HepG2 (cell line): ENCODE measurements at regions not wholly inside any gene's neighbourhood (a gene's known extent, or its start where the extent isn't known, plus 50 kb on each side); places are given as distances from the start of the nearest gene placed in this dataset.

Experiments used
- ARHGAP35 ChIP-seq: sonication (generic); formaldehyde crosslinking; IDR thresholded peaks from 2 replicates; pipeline ENCODE4 v1.9.0; 2022; ENCODE audit warnings: mild to moderate bottlenecking, inconsistent platforms, moderate library complexity, missing genetic modification reagents, borderline replicate concordance
- CEBPG ChIP-seq: IDR thresholded peaks from 2 replicates; pipeline ENCODE4 v1.6.1; 2016
- FOXO1 ChIP-seq: sonication (generic); formaldehyde crosslinking; IDR thresholded peaks from 2 replicates; pipeline ENCODE4 v1.4.0; 2020; ENCODE audit warnings: missing genetic modification reagents
- GATA4 ChIP-seq: sonication (generic); IDR thresholded peaks from 2 replicates; pipeline ENCODE4 v1.6.1; 2016; ENCODE audit warnings: antibody characterized with exemption, low read depth, borderline replicate concordance
- HNF1A ChIP-seq, 2 experiments: sonication (generic) in 1 of 2; formaldehyde crosslinking in 1 of 2; IDR thresholded peaks; 2 replicates each; pipeline versions ENCODE4 v1.4.0 to v1.6.1; 2016 to 2020; ENCODE audit warnings: borderline replicate concordance in 1 of 2, low read depth in 1 of 2, mild to moderate bottlenecking in 1 of 2, missing genetic modification reagents in 1 of 2
- NCOA1 ChIP-seq: sonication (generic); formaldehyde crosslinking; IDR thresholded peaks from 2 replicates; pipeline ENCODE4 v1.9.0; 2021; ENCODE audit warnings: missing genetic modification reagents
- NCOR1 ChIP-seq: fragments of 200-600 bp; sonication (generic); IDR thresholded peaks from 2 replicates; pipeline ENCODE4 v1.7.0; 2017; ENCODE audit warnings: antibody characterized with exemption, low read length, borderline replicate concordance
- NR2F6 ChIP-seq, 2 experiments: IDR thresholded peaks; 2 replicates each; pipeline ENCODE4 v1.6.1; 2016; ENCODE audit warnings: antibody characterized with exemption in 1 of 2, mild to moderate bottlenecking in 1 of 2
- YEATS2 ChIP-seq: sonication (generic); formaldehyde crosslinking; IDR thresholded peaks from 2 replicates; pipeline ENCODE4 v1.4.0; 2020; ENCODE audit warnings: missing genetic modification reagents, borderline replicate concordance
- ZEB1 ChIP-seq: IDR thresholded peaks from 2 replicates; pipeline ENCODE4 v1.6.1; 2012; ENCODE audit warnings: mild to moderate bottlenecking, low read depth, inconsistent platforms; ENCODE audit not compliant: insufficient replicate concordance
- ZFP90 ChIP-seq: sonication (generic); formaldehyde crosslinking; IDR thresholded peaks from 2 replicates; pipeline ENCODE4 v1.8.0; 2022; ENCODE audit warnings: missing genetic modification reagents, mild to moderate bottlenecking, inconsistent platforms, borderline replicate concordance
- ZNF138 ChIP-seq: sonication (generic); formaldehyde crosslinking; IDR thresholded peaks from 2 replicates; pipeline ENCODE4 v1.5.0; 2020; ENCODE audit warnings: mild to moderate bottlenecking, low read depth, missing genetic modification reagents
- ZNF629 ChIP-seq: sonication (generic); formaldehyde crosslinking; conservative IDR thresholded peaks from 2 replicates; pipeline ENCODE4 v1.5.0; 2020; ENCODE audit warnings: missing genetic modification reagents
- ZNF816 ChIP-seq: sonication (generic); formaldehyde crosslinking; IDR thresholded peaks from 2 replicates; pipeline ENCODE4 v1.8.0; 2022; ENCODE audit warnings: missing genetic modification reagents, mild to moderate bottlenecking, borderline replicate concordance
- ZSCAN21 ChIP-seq: sonication (generic); formaldehyde crosslinking; IDR thresholded peaks from 2 replicates; pipeline ENCODE4 v1.8.0; 2022; ENCODE audit warnings: mild to moderate bottlenecking, missing genetic modification reagents, moderate library complexity, borderline replicate concordance
- ZSCAN25 ChIP-seq: sonication (generic); formaldehyde crosslinking; IDR thresholded peaks from 2 replicates; pipeline ENCODE4 v1.8.0; 2022; ENCODE audit warnings: mild to moderate bottlenecking, missing genetic modification reagents
- TF ChIP-seq, protein P1 (sequence below): sonication (generic); formaldehyde crosslinking; IDR thresholded peaks from 2 replicates; pipeline ENCODE4 v1.4.0; 2020; ENCODE audit warnings: missing genetic modification reagents
- TF ChIP-seq, protein P2 (sequence below): sonication (generic); formaldehyde crosslinking; IDR thresholded peaks from 2 replicates; pipeline ENCODE4 v1.5.1; 2020; ENCODE audit warnings: mild to moderate bottlenecking, moderate library complexity, missing genetic modification reagents

GRCh38 chr3:13223574-13224237, 150.5 kb upstream of the IQSEC1 start (continued):
- TF ChIP-seq ZNF138 (CRISPR knock-in tag) (no peak), ZSCAN21 (CRISPR knock-in tag) (no peak), FOXO1 (CRISPR knock-in tag) (peak; percentile 21; the same call in 1 of the 2 replicates), ZNF629 (CRISPR knock-in tag) (peak; percentile 96), NCOA1 (CRISPR knock-in tag) (no peak), YEATS2 (CRISPR knock-in tag) (no peak), ZEB1 (peak; percentile 8), HNF1A (IDR thresholded peaks at IDR 0.05; ENCODE audit: low read depth) (no peak), HNF1A (CRISPR knock-in tag; IDR thresholded peaks at IDR 0.05; ENCODE audit: borderline replicate concordance) (peak; percentile 30; the same call in 1 of the 2 replicates), NCOR1 (peak; percentile 29; the same call in 1 of the 2 replicates), CEBPG (peak; percentile 97), ZSCAN25 (CRISPR knock-in tag) (no peak), NR2F6 (IDR thresholded peaks at IDR 0.05) (peak; percentile 55; the same call in 1 of the 2 replicates), NR2F6 (CRISPR knock-in tag; IDR thresholded peaks at IDR 0.05) (peak; percentile 63; the same call in 1 of the 2 replicates), ZFP90 (CRISPR knock-in tag) (no peak), ARHGAP35 (CRISPR knock-in tag) (no peak), ZNF816 (CRISPR knock-in tag) (peak; percentile 100), GATA4 (peak; percentile 45; the same call in 1 of the 2 replicates)
- TF ChIP-seq, protein P1, sequence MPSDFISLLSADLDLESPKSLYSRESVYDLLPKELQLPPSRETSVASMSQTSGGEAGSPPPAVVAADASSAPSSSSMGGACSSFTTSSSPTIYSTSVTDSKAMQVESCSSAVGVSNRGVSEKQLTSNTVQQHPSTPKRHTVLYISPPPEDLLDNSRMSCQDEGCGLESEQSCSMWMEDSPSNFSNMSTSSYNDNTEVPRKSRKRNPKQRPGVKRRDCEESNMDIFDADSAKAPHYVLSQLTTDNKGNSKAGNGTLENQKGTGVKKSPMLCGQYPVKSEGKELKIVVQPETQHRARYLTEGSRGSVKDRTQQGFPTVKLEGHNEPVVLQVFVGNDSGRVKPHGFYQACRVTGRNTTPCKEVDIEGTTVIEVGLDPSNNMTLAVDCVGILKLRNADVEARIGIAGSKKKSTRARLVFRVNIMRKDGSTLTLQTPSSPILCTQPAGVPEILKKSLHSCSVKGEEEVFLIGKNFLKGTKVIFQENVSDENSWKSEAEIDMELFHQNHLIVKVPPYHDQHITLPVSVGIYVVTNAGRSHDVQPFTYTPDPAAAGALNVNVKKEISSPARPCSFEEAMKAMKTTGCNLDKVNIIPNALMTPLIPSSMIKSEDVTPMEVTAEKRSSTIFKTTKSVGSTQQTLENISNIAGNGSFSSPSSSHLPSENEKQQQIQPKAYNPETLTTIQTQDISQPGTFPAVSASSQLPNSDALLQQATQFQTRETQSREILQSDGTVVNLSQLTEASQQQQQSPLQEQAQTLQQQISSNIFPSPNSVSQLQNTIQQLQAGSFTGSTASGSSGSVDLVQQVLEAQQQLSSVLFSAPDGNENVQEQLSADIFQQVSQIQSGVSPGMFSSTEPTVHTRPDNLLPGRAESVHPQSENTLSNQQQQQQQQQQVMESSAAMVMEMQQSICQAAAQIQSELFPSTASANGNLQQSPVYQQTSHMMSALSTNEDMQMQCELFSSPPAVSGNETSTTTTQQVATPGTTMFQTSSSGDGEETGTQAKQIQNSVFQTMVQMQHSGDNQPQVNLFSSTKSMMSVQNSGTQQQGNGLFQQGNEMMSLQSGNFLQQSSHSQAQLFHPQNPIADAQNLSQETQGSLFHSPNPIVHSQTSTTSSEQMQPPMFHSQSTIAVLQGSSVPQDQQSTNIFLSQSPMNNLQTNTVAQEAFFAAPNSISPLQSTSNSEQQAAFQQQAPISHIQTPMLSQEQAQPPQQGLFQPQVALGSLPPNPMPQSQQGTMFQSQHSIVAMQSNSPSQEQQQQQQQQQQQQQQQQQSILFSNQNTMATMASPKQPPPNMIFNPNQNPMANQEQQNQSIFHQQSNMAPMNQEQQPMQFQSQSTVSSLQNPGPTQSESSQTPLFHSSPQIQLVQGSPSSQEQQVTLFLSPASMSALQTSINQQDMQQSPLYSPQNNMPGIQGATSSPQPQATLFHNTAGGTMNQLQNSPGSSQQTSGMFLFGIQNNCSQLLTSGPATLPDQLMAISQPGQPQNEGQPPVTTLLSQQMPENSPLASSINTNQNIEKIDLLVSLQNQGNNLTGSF (CRISPR knock-in tag), result no peak
- TF ChIP-seq, protein P2, sequence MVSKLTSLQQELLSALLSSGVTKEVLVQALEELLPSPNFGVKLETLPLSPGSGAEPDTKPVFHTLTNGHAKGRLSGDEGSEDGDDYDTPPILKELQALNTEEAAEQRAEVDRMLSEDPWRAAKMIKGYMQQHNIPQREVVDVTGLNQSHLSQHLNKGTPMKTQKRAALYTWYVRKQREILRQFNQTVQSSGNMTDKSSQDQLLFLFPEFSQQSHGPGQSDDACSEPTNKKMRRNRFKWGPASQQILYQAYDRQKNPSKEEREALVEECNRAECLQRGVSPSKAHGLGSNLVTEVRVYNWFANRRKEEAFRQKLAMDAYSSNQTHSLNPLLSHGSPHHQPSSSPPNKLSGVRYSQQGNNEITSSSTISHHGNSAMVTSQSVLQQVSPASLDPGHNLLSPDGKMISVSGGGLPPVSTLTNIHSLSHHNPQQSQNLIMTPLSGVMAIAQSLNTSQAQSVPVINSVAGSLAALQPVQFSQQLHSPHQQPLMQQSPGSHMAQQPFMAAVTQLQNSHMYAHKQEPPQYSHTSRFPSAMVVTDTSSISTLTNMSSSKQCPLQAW (CRISPR knock-in tag), result peak; percentile 22; the same call in 1 of the 2 replicates
